Upper lobe of right lung (tissue), 1 donor: ENCODE measurements at regions not wholly inside any gene's neighbourhood (a gene's known extent, or its start where the extent isn't known, plus 50 kb on each side); places are given as distances from the start of the nearest gene placed in this dataset. TPM values are rescaled to one million over a fixed set of nuclear protein-coding genes. Genes with fewer than 3 reads are reported as not detected.
"Not testable (repeated sequence)": the region's sequence is repeated elsewhere in the genome, so short reads cannot be mapped to it uniquely, and the experiment has no call there.

Source experiments
- ATAC-seq: fragments of 200-7000 bp; cut with Tn5 transposase; one replicate; pipeline ENCODE4 v1.9.1; 2020; ENCODE audit warnings: mild to moderate bottlenecking, moderate library complexity
- DNase-seq: peaks from one replicate; pipeline ENCODE4 v3.0.0-alpha.2; 2020
- H3K27ac ChIP-seq: fragments of 200-600 bp; one replicate; pipeline ENCODE4 v1.8.0; 2022
- H3K27me3 ChIP-seq: fragments of 200-600 bp; one replicate; pipeline ENCODE4 v1.8.0; 2022; ENCODE audit warnings: mild to moderate bottlenecking
- H3K36me3 ChIP-seq: fragments of 200-600 bp; one replicate; pipeline ENCODE4 v1.8.0; 2022
- H3K4me1 ChIP-seq: fragments of 200-600 bp; one replicate; pipeline ENCODE4 v1.8.0; 2022
- H3K4me3 ChIP-seq: fragments of 200-600 bp; one replicate; pipeline ENCODE4 v1.8.0; 2022; ENCODE audit warnings: mild to moderate bottlenecking
- H3K9me3 ChIP-seq: fragments of 200-600 bp; one replicate; pipeline ENCODE4 v1.8.0; 2022
- intact Hi-C: fragments of 100-400 bp; cut with DNase I; formaldehyde crosslinking; loops from one replicate; pipeline ENCODE4 v1.11.0; 2022
- microRNA-seq: library from miRNA; unstranded; fragments of <30 nt; microRNA quantifications from one replicate; pipeline ENCODE4 v1.2.0, GENCODE V29; 2020; ENCODE audit warnings: borderline microRNAs expressed
- donor health status: DM: no; HTN: yes; CAD: no; lungs with severe emphysema.

DNA sequence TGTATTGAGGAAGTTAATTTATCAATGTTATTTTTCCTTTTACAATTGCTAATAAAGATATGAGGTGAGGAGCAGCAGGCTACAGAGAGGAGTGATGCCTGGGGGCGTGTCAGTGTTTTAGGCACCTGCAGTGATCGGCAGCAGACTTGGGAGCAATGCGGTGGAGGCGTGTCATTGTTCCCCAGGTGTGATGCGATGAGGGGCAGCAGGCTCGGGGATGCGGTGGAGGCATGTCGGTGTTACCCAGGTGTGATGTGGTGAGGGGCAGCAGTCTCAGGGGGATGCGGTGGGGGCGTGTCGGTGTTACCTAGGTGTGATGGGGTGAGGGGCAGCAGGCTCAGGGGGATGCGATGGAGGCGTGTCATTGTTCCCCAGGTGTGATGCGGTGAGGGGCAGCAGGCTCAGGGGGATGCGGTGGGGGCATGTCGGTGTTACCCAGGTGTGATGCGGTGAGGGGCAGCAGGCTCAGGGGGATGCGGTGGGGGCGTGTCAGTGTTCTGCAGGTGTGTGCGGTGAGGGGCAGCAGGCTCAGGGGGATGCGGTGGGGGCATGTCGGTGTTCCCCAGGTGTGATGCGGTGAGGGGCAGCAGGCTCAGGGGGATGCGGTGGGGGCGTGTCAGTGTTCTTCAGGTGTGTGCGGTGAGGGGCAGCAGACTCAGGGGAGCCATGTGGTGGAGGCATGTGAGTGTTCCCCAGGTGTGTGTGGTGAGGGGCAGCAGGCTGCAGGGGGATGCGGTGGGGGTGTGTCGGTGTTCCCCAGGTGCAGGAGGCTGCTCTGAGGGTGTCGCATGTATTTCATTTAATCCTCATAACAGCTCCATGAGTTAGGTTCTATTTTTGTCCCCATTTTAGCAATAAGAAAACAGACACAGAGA is 186.2 kb upstream of the GOLGA6L22 start:
- DNase-seq, H3K36me3 ChIP-seq, H3K9me3 ChIP-seq, H3K27me3 ChIP-seq, H3K4me1 ChIP-seq, H3K4me3 ChIP-seq, intact Hi-C loops, H3K27ac ChIP-seq, ATAC-seq: not testable (repeated sequence)

- H3K4me3 ChIP-seq, H3K27me3 ChIP-seq, H3K9me3 ChIP-seq, DNase-seq, intact Hi-C loops, H3K27ac ChIP-seq, H3K4me1 ChIP-seq, H3K36me3 ChIP-seq: not testable (repeated sequence)
- ATAC-seq = peak; percentile 34
Measured at GRCh38 chr15:22273185-22273584, 185.5 kb upstream of the GOLGA6L22 start.

DNA sequence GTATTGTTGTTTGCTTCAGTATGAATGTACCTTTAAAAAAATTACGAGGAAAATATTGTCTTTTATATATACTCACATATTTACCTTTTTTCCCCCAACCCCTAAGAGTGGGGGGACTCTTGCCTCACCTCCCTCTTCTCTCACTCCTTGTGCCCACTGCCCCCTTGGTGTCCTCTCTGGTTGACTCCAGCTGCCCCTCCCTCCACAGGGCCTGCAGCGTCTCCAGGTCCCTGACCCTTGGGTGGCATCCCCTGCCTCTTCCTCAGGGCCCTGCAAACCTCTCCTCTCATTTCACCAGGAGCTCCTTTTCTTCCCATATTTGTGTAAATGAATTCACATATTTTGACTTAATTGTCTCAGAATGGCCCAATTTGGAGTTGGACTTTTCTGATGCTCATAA is 184.3 kb upstream of the GOLGA6L22 start:
- H3K36me3 ChIP-seq, H3K27me3 ChIP-seq, intact Hi-C loops, DNase-seq, H3K4me1 ChIP-seq, H3K27ac ChIP-seq, ATAC-seq, H3K9me3 ChIP-seq, H3K4me3 ChIP-seq: not testable (repeated sequence)

GRCh38 chr15:22280770-22281169 is 177.9 kb upstream of the GOLGA6L22 start:
- H3K9me3 ChIP-seq, H3K27me3 ChIP-seq, H3K36me3 ChIP-seq, H3K27ac ChIP-seq, H3K4me3 ChIP-seq, H3K4me1 ChIP-seq, DNase-seq, intact Hi-C loops: not testable (repeated sequence)
- peak; percentile 21 for ATAC-seq

DNA sequence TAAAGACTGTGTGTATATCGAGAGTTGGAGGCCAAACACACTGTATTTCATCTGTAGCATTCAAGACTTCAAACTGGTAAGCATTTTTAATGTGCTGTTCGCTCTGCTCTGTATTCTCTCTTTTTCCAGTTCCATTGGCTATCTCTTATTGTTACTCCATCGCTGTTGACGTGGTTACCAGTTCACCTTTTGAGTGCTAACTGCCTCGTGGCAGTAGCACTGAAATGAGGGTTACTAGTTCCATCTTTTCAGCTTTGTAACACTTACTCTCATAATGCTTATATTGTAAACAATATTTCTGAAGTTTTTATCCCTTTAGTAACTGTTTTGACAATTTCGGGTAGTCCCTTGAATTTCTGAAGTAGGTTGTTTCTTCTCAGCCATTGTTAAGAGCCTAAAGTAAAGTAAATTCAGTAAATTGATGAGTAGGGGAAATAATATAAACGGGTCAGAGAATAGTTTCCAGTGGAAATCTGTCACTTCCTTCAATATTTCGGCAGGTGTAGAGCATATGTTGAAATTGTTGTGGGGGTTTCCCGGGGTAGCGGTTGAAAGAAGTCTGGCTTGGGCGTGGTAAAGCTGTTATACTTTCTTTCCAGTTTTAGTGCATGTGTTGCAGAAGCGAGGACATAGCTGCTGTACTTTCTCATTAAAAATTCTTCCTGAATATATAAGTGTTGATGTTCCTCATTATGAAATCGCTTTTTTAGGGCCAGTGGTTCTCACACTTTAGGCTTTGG is 175.7 kb upstream of the GOLGA6L22 start:
- H3K4me3 ChIP-seq, H3K36me3 ChIP-seq, H3K27me3 ChIP-seq, H3K4me1 ChIP-seq, H3K9me3 ChIP-seq, DNase-seq, H3K27ac ChIP-seq, ATAC-seq, intact Hi-C loops: not testable (repeated sequence)

DNA sequence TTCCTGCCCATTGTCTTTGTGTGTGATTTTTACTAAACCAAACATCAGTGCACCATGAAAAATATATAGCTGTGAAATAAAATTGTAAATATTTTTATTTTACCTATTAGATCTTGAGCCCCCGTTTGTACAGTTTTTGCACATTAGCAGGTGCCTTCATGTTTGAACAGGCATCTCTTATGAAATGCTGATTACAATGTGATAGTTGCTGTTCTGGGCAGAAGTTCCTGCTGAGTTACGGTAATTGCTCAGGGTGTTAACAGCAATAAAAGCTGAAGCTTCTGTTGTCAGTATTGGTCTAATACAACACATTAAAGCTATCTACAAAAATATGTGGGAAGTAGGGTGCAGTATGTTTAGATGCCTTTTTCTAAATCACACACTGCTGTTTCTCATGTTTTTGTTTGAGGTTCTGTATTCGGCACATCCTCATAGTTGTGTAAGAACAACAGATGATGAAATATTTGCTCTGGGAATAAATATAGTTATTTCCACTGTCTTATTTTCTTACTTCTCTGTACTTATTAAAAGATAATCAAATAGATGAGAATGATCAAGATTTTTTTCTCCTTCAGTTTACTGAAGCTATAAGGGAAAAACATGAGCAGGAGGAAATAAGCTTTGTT is 173.8 kb upstream of the GOLGA6L22 start:
- DNase-seq, H3K9me3 ChIP-seq, ATAC-seq, H3K27me3 ChIP-seq, H3K36me3 ChIP-seq, H3K4me1 ChIP-seq, H3K4me3 ChIP-seq, intact Hi-C loops, H3K27ac ChIP-seq: not testable (repeated sequence)

DNA sequence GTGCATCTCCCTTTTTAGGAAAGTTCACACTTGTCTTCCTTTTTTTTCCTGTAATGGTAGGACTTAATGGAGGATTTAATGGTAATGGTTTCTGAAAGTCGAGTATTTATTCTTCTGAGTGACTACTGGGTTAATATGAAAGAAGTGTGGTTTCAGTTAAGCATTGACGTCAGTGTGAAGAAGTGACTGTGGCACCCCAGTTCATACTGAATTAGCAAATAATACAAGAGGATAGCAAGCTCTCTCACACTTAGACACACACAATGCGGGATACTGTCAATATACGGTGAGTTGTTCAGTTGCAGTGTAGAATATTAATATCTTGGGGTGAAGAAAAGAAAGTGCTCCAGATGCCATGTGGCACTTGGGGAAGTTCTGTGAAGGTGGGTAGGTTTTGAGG is 167.6 kb upstream of the GOLGA6L22 start:
- intact Hi-C loops, ATAC-seq, H3K27me3 ChIP-seq, H3K36me3 ChIP-seq, H3K4me1 ChIP-seq, H3K9me3 ChIP-seq, DNase-seq, H3K4me3 ChIP-seq, H3K27ac ChIP-seq: not testable (repeated sequence)

- H3K27me3 ChIP-seq, H3K9me3 ChIP-seq, H3K27ac ChIP-seq, DNase-seq, H3K4me1 ChIP-seq, H3K4me3 ChIP-seq, H3K36me3 ChIP-seq, intact Hi-C loops: not testable (repeated sequence)
- ATAC-seq = peak; percentile 70
Measured at GRCh38 chr15:22303112-22303511, 155.6 kb upstream of the GOLGA6L22 start.

Small RNAs in the stretch of these regions (microRNA-seq; reads per million reads assigned to microRNA genes)
- not detected for gene MIR1268A
